ENCODE measurements at regions not wholly inside any gene's neighbourhood (a gene's known extent, or its start where the extent isn't known, plus 50 kb on each side); places are given as distances from the start of the nearest gene placed in this dataset.

- FAIRE-seq (no peak), ATAC-seq (no peak), DNase-seq (ENCODE audit: low read depth, low spot score) (no peak)
- H4K20me1 ChIP-seq (ENCODE audit: control insufficient read depth, insufficient read depth) = no peaks in the 10 kb centered on the region
- no peak overlapping the region for H3K9ac ChIP-seq (ENCODE audit: control insufficient read depth, insufficient read depth, low read length)
- CTCF ChIA-PET = no interaction called here
- intact Hi-C loops (cut with micrococcal nuclease; ENCODE audit: unreplicated experiment) (no loop called here), in situ Hi-C loops (cut with MboI) (no loop called here)
- no TSS peak for BruUV-seq (replicated peaks)
- H3K27me3 ChIP-seq (replicated peaks in 1 of 2; ENCODE audit: control insufficient read depth in 2 of 2, insufficient read depth in 2 of 2, low read length in 1 of 2) = no peaks in the 10 kb centered on the region
- POLR2A ChIA-PET = no interaction called here
- no peaks in the 10 kb centered on the region for H3K36me3 ChIP-seq (ENCODE audit: control insufficient read depth in 2 of 2, insufficient read depth in 2 of 2, low read length in 1 of 2)
- no peak overlapping the region for H2AFZ ChIP-seq (ENCODE audit: control insufficient read depth, low read depth, low read length)
- no peaks in the 10 kb centered on the region for H3K79me2 ChIP-seq (ENCODE audit: control insufficient read depth, insufficient read depth, low read length)
- no peak overlapping the region for H3K4me3 ChIP-seq
- no peaks in the 10 kb centered on the region for H3K4me1 ChIP-seq (ENCODE audit: control insufficient read depth, insufficient read depth, low read length)
- TF ChIP-seq BMI1 (IDR thresholded peaks at IDR 0.05; ENCODE audit: borderline replicate concordance) (no peak), NR2C2 (IDR thresholded peaks at IDR 0.05; ENCODE audit: borderline replicate concordance, control insufficient read depth, insufficient read length, low read depth) (no peak), ZBED1 (IDR thresholded peaks at IDR 0.05; ENCODE audit: borderline replicate concordance) (no peak), HSF1 (IDR thresholded peaks at IDR 0.05; ENCODE audit: low read depth, low read length) (no peak), E4F1 (IDR thresholded peaks at IDR 0.05; ENCODE audit: borderline replicate concordance, partially characterized antibody) (no peak)
- no peak overlapping the region for H3K4me2 ChIP-seq (ENCODE audit: control insufficient read depth, insufficient read depth)
- H3K9me3 ChIP-seq (replicated peaks; ENCODE audit: control insufficient read depth, insufficient read depth, low read length) = no peaks in the 10 kb centered on the region
- H3K27ac ChIP-seq (ENCODE audit: control insufficient read depth, insufficient read depth) = no peak overlapping the region
- SMC1A ChIA-PET (ENCODE audit: uncharacterized antibody, unreplicated experiment) = interaction anchor here (0.6 to 0.9 kb wide), 3 partner anchors 23 to 783 kb away, joined by 3 read pairs; no protein-coding TSS in a partner anchor
- 27% methylated on average over 4 of the region's 4 CpGs for WGBS (ENCODE audit: insufficient coverage, insufficient replicate concordance, low lambda C conversion rate, missing lambda C conversion rate)
- RAD21 ChIA-PET (ENCODE audit: unreplicated experiment) = no interaction called here
These were observed 940.4 kb downstream of the GLUD2 start for GRCh38 chrX:121987835-121988234.

Measured in GM12878 (cell line).